Activated gamma-delta T cell treated with anti-CD3 and anti-CD28 coated beads, Interleukin-2, amount 50 U/mL, for 16 hours (primary cell): ENCODE measurements at regions not wholly inside any gene's neighbourhood (a gene's known extent, or its start where the extent isn't known, plus 50 kb on each side); places are given as distances from the start of the nearest gene placed in this dataset.

Experiments used
- DNase-seq: peaks from one replicate; pipeline ENCODE4 v3.0.0-alpha.2; 2020; ENCODE audit warnings: low read depth

DNA sequence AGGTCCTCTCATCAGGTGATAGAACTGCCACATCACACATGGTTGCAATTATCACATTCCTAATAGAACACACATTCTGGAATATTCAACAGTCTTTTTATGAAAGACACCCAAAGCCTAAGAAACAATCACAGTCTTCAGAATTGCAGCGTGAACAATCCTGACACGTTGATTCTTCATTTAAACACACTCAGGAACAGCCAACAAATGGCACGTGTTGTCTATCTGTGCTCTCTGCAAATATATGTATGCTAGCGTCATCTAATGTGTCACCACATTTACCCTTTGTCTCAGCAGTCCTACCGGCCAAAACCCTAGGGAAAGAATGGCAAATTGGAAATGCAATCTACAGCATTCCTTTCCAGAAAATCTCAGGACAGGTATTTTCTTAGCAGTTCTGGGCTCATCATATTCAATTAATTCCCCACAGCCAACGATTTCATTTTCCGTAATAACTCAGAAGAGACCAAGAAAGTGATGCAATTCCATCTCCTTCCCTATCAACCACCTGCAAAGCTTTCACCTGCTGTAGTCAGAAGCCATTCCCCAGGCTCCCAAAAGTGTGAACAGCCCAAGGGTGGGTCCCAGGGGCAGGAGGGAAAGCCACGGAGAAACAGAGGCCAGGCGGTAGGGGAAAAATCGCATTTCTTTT, 280.3 kb upstream of the JARID2 start:
- DNase-seq: no peak

DNA sequence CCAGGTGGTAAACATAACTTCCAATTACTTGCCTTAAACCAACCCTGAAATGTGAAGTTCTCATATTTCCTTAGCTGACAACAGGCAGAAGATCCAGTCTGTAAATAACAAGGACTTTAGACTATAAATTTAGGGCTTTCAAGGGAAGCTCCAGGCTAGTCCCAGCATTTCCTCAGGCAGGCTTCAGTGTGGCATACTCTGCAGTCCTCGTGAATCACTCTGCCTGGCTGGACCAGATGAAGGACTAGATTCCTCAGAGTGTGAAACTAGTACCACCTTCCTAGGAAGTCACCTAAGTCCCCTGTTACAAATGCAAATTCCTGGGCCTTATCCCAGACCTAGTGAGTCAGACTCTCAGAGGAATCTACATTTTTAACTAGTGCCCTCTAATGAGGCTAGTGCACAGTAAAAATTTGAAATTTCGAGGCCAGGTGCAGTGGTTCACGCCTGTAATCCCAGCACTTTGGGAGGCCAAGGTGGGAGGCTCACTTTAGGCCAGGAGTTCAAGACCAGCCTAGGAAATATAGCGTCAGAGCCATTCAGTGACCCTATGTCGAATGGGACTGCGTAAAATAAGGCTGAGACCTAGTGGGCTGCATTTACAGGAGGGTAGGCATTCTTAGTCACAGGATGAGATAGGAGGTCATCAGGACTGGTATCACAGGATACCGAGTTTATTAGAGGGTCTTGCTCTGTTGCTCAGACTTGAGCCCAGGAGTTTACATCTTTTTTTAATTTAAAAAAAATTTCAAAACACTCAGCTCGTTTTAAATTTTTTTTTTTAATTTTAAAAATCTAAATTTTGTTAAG, 279.6 kb upstream of the JARID2 start:
- DNase-seq: no peak

DNA sequence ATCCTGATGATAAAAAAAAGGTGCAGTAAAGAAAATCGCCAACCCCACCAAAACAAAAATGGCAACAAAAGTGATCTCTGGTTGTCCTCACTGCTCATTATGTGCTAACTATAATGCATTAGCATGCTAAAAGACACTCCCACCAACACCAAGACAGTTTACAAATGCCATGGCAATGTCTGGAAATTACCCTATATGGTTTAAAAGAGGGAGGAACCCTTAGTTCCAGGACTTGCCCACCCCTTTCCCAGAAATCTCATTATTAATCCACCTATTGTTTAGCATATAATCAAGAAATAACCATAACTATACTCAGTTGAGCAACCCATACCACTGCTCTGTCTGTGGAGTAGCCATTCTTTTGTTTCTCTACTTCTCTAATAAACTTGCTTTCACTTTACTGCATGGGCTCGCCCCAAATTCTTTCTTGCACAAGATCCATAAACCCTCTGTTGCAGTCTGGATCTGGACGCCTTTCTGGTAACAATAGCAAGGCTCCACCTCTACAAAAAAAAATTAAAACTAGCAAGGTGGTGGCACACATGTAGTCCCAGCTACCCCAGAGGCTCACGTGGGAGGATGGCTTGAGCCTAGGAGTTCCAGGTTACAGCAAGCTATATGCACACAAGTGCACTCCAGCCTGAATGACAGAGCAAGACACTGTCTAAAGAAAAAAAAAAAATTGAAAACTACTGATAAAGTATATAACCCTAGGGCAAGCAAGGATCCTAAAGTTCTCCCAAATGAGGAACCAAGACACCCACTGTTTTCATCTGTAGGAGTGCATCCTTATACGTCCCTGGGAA, 278.8 kb upstream of the JARID2 start:
- no peak for DNase-seq

DNA sequence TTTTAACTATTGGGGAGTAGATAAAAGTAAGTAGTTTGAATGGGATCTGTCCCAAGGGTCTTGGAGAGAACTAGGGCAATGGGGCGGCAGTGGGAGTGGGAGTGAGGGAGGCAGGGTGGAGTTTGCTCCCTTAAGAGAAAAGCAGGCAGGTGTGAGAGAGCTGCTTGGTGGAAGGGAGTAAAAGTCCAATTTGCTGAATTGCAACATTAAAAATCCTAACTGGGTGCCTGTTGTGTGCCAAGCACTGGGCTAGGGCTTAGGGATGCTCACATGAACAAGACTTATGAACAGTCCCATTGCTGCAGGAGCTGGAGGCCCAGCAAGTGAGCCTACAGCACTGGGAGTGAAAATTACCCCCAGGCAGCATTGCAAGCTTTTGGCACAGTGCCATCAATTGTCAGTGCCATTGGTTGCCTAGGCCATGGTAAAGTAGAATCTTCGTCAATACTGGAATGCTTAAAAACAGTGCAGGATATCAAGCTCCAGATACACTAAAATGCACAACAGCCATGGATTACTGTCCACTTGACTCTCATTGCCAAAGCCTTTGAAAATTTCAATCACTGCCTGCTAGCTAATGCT, 277.7 kb upstream of the JARID2 start:
- DNase-seq: no peak

DNA sequence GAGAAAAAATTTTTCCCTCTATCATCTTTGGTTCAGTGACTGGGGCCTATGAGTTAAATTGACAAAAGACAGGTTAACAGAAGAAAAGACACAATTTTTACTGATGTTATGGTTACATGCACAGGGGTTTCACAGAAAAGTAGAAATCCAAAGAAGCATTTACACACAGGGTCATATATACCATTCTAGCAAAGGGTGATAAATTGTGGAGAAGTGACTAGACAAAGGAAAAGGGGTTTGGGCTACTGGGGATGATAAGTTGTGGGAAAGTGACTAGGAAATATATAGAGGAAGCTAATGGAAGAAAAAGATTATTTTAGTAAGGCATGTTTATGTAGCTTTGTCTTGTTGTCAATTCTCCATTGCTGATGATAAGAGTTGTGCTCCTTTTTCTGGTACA, 276.7 kb upstream of the JARID2 start:
- no peak for DNase-seq

DNA sequence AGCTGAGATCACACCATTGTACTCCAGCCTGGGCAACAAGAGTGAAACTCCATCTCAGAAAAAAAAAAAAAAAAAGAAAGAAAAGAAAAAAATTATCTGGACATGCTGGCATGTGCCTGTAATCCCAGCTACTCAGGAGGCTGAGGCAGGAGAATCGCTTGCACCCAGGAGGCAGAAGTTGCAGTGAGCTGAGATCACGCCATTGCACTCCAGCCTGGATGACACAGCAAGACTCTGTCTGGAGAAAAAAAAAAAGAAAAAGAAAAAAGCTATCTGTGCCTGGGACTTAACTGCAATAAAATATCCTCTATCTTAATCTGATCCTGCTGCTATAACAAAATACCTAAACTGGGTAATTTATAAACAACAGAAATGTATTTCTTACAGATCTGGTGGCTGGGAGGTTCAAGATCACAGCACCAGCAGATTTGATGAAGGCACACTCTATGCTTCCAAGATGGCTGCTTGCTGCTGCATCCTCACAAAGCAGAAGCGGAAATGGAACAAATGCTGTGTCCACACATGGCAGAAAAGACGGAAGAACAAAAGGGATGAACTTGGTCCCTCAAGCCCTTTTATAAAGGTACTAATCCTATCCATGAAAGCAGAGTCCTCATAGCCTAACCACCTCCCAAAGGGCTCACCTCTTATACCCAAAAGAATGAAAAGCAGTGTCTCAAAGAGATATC, 273.3 kb upstream of the JARID2 start:
- no peak for DNase-seq

DNA sequence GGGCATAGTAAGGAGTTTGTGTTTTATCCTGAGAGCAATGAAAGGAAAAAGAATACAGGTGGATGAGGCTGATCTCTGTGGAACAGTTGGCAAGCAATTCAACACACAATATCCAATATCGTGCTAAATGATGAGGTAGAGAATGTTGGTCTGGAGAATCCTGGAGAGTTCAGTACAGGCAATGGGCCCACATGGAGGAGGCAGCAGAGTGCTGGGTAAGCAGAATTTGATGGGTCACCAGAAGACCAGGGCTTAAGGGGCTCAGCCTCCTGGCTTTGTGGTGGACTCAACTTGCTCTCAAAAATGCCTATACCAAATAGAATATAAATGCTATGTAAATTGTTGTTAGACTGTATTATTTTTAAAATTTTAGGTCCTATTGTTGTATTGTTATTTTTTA, 271.5 kb upstream of the JARID2 start:
- no peak for DNase-seq

DNA sequence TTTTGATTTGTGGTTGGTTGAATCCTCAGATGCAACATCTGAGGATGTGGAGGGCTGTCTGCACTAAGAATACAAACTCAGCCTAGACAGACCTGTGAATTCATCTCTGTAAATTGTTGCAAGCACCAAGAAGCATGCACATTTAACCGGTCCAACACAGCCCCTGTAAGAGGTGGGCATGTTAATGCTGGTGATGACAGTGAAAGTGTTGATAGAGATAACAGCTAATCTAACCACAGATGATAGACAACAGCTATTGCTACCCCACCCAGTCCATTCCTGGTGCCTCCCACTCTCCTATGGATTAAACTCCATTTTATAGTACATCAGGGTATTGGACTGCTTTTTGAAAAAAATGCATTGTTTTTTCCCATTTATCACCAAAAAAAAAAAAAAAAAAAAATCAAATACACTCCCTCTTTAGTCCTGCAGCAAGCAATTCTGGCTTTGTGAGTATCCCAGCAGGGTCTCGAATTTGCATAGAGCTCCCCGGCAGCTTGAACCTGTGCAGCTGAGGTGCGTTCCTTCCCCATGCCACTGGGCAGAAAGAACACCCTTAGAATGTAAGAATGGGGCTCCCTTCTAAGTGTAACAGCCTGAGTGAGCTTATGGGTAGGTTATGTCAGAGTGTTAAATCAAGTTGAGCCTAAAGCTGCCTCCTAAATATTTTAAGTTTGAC, 270.9 kb upstream of the JARID2 start:
- no peak for DNase-seq

DNA sequence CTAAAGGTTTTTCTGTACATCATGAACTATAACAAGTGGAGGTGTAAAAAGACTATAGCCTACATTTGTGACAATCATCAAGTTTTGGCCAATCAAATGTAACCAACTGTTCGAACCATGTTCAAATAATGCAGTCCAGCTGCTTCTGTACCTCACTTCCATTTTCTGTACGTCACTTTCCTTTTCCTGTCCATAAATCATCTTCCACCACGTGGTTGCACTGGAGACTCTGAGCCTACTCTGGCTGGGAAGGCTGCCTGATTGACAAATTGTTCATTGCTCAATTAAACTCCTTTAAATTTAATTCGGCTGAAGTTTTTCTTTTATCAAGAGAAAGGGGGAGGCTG, 270.4 kb upstream of the JARID2 start:
- no peak for DNase-seq

DNA sequence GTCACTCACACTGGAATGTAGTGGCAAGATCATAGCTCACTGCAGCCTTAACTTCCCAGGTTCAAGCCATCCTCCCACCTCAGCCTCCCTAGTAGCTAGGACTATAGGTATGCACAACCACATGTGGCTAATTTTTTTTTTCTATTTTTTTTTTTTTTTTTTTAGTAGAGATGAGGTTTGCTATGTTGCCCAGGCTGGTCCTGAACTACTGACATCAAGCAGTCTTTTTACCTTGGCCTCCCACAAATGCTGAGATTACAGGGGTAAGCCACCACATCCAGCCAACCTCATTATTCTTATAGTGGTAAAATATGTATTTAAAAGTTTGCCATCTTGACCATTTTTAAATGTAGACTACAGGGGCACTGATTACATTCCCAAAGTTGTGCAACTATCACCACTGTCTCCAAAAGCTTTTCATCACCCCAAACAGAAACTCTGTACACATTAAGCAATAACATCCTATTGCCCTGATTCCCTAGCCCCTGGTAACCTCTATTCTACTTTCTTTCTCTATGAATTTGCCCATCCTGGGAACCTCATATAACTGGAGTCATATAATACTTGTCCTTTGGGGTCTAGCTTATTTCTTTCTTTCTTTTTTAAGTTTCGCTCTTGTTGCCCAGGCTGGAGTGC, 268.0 kb upstream of the JARID2 start:
- no peak for DNase-seq

DNA sequence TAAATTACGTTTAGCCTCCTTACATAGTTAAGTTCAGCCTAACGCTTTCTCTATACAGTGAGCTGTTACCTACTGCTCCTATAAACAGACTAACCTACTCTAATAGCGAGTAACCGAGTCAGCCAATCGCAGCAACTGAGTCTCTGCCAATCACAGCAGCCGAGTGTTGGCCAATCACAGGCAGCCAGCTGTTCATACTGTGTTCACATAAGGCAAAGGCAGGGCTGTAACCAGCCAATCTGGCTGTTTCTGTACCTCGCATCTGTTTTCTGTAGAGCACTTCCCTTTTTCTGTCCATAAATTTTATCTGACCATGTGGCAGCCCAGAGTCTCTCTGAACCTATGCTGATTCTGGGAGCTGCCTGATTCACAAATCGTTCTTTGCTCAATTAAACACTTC, 263.9 kb upstream of the JARID2 start:
- DNase-seq: no peak

DNA sequence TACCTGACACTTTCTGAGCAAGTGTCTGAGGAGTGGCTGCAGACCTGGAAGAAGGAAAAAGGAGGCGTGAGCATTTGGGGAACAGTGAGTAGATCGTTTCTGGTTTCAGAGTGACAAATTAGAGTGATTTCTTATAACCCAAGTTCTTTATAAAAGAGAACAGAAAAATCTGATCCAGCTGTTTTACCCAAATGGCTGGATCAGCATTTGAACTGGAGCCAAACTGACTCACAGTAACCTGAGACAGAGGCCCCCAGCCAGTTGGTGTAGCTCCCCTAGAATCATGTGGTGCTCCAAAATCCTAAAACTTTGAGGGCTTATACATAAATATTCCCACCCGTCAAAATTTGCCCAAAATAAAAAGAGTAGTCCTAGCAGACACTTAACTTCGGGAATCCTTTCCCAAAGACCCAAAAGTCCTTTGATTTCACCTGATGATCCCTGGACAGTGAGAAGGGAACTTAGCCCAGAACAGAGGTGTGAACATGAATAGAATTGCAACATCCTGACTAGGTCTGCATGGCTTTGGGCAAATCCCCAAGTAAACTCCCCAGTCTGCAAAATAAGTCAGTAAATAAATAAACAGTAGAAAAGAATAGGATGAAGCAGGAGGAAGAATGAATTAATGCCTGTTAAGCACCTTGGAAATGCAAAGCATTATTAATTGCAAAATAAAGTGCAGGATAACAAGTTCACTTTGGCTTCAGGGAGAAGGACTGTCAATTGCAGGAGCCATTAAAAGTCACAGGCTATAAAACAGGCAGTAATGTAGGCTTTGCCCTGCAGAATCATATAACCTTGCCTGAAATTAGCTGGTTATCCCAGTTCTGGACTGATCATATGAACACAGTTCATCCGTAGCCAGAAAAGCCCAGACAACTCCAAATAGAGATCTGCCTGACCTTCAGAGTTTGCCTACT, 262.0 kb upstream of the JARID2 start:
- DNase-seq: no peak

DNA sequence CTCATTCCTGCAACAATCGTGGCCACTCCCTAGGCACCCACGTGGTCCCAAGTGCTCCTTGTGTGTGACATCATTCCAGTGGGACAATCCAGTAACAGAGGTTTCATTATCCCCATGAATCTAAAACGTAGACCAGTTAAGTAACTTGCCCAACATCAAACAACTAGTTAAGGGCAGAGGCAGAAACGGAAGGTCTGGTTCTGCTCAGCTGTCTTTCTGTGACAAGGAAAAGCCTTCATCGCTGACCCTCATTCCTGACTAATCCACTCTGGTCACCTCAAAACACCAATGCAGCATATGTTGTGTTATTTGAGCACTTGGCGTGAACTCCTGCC, 261.4 kb upstream of the JARID2 start:
- DNase-seq: no peak

DNA sequence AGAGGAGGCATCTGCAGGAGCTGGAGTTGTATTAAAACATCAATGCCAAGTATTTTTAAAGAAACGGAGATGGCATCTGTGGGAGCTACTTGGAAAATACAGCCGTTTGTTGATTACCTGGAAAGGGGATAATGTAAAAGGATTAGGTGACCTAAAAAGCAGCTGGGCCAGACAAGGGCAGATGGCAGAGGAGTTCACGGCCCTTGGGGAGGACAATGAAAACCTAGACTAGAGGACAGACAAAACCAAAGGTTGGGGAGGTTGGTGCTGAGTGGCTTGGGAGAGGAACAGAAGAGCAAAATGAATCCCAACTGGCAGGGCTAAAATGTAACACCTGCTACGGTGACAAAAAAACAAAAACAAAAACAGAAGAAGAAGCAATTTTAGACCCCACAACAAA, 260.5 kb upstream of the JARID2 start:
- DNase-seq: no peak

DNA sequence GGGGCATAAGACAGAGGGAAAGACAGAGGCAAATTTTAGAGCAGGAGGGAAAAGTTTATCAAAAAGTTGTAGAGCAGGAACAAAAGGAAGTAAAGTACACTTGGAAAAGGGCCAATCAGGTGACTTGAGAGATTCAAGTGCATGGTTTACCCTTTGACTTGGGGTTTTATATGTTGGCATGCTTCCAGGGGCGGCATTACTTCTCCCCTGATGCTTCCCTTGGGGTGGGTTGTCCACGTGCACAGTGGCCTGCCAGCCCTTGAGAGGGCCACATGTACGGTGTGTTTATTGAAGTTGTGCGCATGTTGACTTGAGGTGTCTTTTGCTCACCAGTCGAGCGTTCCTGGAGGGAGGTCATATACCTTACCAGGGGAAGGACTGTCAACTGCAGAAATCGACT, 259.5 kb upstream of the JARID2 start:
- DNase-seq: no peak

DNA sequence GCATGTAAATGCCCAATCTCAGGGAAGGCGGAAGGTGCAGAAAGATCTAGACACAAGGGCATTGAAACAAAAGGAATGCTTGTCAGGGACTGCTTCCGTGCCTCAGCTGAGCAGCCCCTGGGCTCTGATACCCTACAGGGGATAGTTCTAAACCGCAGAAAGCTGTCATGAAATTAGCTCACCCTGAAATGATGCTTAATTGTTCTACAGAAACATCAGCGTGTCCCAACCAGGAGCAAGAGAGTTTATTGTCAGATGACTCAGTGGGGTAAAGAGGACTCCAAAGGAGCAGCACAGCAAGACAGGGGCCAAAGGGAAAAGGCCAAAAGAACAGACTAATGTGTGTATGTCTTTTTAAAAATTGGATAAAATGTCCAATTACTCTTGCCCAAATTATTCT, 258.4 kb upstream of the JARID2 start:
- DNase-seq: no peak

DNA sequence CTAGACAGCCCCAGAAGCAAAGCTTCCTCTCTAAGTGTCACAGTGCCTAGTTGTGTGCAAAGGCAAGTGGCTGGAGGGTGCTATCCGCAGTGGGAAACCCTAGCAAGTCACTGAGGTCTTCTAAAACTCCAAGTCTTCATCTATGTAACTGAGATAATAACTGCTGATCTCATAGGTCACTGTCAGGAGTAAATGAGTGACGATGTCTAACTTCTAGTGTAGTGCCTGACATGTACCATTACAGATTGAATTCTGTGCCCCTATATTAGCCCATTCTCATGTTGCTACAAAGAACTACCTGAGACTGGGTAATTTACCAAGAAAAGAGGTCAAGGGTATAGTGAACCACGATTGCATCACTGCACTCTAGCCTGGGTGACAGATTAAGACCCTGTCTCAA, 253.5 kb upstream of the JARID2 start:
- no peak for DNase-seq

DNA sequence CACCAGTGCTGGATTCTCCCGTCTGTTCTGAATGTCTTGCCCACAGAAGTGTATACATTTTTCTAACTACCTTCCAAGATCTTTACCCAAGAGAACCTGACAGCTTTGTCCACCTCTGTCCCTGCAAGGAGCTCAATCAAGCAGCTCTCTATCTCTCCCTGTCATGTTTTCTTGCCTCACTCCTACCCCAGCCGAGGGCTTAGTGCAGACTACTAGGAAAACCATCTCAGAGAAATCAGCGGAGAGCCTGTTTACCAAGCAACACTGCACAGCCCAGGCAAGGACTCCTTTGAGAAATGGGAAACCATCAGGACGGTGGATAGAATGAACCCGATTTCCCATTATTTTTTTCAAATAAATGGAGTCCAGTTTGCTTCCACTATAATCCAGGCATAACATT, 250.7 kb upstream of the JARID2 start:
- DNase-seq: no peak

DNA sequence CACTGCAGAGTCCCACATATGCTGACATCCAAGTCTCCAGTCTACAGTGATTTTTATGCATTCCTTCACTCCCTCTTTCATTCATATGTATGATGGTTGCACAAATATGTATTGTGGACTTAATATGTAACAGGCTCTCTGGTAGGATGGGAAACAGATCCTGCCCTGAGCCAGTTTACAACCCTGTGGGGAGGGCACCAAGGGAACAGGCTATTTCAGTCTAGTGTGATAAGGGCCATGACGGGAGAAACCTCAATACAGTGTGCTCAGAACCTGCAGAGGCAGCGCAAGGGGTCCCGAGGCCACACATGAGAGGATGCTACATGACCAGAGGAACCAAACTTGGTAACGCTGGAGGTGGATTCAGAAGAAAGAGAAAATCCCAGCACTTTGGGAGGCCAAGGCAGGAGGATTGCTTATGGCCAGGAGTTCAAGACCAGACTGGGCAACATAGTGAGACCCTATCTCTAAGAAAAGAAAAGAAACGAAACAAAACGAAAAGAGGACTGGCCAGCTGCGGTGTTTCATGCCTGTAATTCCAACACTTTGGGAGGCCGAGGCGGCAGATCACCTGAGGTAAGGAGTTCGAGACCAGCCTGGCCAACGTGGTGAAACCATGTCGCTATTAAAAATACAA, 249.8 kb upstream of the JARID2 start:
- no peak for DNase-seq

DNA sequence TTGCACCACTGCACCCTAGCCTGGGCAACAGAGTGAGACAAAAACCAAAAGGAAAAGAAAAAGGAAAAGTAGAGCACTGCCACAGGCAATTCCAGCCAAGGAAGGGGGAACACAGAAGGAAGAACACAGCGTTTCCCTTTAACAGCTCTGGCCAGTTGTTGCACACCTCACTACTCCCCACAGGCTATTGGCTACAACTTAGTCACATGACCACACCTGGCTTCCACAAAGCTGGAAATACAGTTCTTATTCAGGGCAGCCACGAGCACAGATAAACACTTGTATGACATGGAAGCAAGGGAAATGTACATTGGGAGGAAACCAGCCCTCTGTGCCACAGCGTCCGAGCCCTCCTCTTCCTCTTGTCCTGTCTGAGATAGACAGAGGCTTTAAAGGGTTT, 249.0 kb upstream of the JARID2 start:
- DNase-seq: no peak
